ENCODE measurements at regions not wholly inside any gene's neighbourhood (a gene's known extent, or its start where the extent isn't known, plus 50 kb on each side); places are given as distances from the start of the nearest gene placed in this dataset.

- no peak for TF ChIP-seq MAX (IDR thresholded peaks at IDR 0.05)
- no peak for TF ChIP-seq YY1 (IDR thresholded peaks at IDR 0.05)
- TF ChIP-seq CTCF (IDR thresholded peaks at IDR 0.05; ENCODE audit: low read depth, low read length, missing input control), result no peak
- no peak for TF ChIP-seq GABPA (IDR thresholded peaks at IDR 0.05 in 1 of 2, conservative IDR thresholded peaks at IDR 0.05 in 1 of 2)
These were observed 415.9 kb upstream of the ERCC4 start for GRCh38 chr16:13503960-13504635.

Measured in liver (tissue), 3 donors.